HK-2 (cell line): ENCODE measurements at regions not wholly inside any gene's neighbourhood (a gene's known extent, or its start where the extent isn't known, plus 50 kb on each side); places are given as distances from the start of the nearest gene placed in this dataset.

Experiments
- DNase-seq: peaks from one replicate; pipeline ENCODE4 v3.0.0-alpha.2; 2018; ENCODE audit not compliant: unreplicated experiment

- DNase-seq: no peak
Observed at GRCh38 chr14:39873791-39874190, 441.6 kb upstream of the FBXO33 start.

GRCh38 chr14:39868949-39869348 lies 436.7 kb upstream of the FBXO33 start:
- DNase-seq: no peak

- no peak for DNase-seq
Observed at GRCh38 chr14:39868251-39868650, 436.0 kb upstream of the FBXO33 start.

GRCh38 chr14:39863441-39863840 lies 431.2 kb upstream of the FBXO33 start:
- DNase-seq: no peak

- DNase-seq: no peak
Observed at GRCh38 chr14:39861696-39862095, 429.5 kb upstream of the FBXO33 start.

GRCh38 chr14:39861229-39861600 lies 429.0 kb upstream of the FBXO33 start:
- no peak for DNase-seq

GRCh38 chr14:39860596-39861228 lies 428.5 kb upstream of the FBXO33 start:
- DNase-seq: no peak

GRCh38 chr14:39859314-39859713 lies 427.1 kb upstream of the FBXO33 start:
- no peak for DNase-seq

- no peak for DNase-seq
Observed at GRCh38 chr14:39857376-39858055, 425.3 kb upstream of the FBXO33 start.

GRCh38 chr14:39853441-39853840 lies 421.2 kb upstream of the FBXO33 start:
- DNase-seq: no peak

GRCh38 chr14:39851202-39851601 lies 419.0 kb upstream of the FBXO33 start:
- DNase-seq: no peak

GRCh38 chr14:39847852-39848251 lies 415.6 kb upstream of the FBXO33 start:
- DNase-seq: no peak

GRCh38 chr14:39847194-39847593 lies 415.0 kb upstream of the FBXO33 start:
- DNase-seq: no peak

GRCh38 chr14:39843881-39844280 lies 411.6 kb upstream of the FBXO33 start:
- no peak for DNase-seq

GRCh38 chr14:39841088-39841487 lies 408.9 kb upstream of the FBXO33 start:
- DNase-seq: no peak

- DNase-seq: no peak
Observed at GRCh38 chr14:39827901-39828655, 395.8 kb upstream of the FBXO33 start.

- DNase-seq: no peak
Observed at GRCh38 chr14:39812532-39813320, 380.5 kb upstream of the FBXO33 start.

- DNase-seq: no peak
Observed at GRCh38 chr14:39807271-39807670, 375.0 kb upstream of the FBXO33 start.

GRCh38 chr14:39784461-39784860 lies 352.2 kb upstream of the FBXO33 start:
- no peak for DNase-seq

GRCh38 chr14:39781466-39781865 lies 349.2 kb upstream of the FBXO33 start:
- no peak for DNase-seq

GRCh38 chr14:39773387-39774126 lies 341.3 kb upstream of the FBXO33 start:
- no peak for DNase-seq

- no peak for DNase-seq
Observed at GRCh38 chr14:39772627-39773026, 340.4 kb upstream of the FBXO33 start.
